ENCODE measurements at regions not wholly inside any gene's neighbourhood (a gene's known extent, or its start where the extent isn't known, plus 50 kb on each side); places are given as distances from the start of the nearest gene placed in this dataset.

GRCh38 chr3:76552653-76553052, 487.2 kb upstream of the ROBO2 start:
- no peaks in the 10 kb centered on the region for H3K36me3 ChIP-seq (ENCODE audit: low read depth)
- BruUV-seq (replicated peaks): no TSS peak
- POLR2A ChIA-PET (ENCODE audit: unreplicated experiment): no interaction called here
- CTCF ChIA-PET: no interaction called here
- no peak overlapping the region for H3K4me3 ChIP-seq
- no peaks in the 10 kb centered on the region for H3K27me3 ChIP-seq (ENCODE audit: insufficient read depth, low read depth)
- H2AFZ ChIP-seq: no peak overlapping the region
- H3K79me2 ChIP-seq (ENCODE audit: low read depth): no peaks in the 10 kb centered on the region
- H4K20me1 ChIP-seq (ENCODE audit: insufficient read depth): no peaks in the 10 kb centered on the region
- TF ChIP-seq CTCF (conservative IDR thresholded peaks at IDR 0.05) (no peak), EZH2 (IDR thresholded peaks at IDR 0.05; ENCODE audit: low read depth) (no peak)
- no peaks in the 10 kb centered on the region for H3F3A ChIP-seq (ENCODE audit: insufficient read depth, low read depth)
- no peak for DNase-seq
- H3K9me2 ChIP-seq (ENCODE audit: insufficient read depth): no peaks in the 10 kb centered on the region
- no peaks in the 10 kb centered on the region for H3K9me3 ChIP-seq (ENCODE audit: insufficient read depth, low read depth)
- intact Hi-C loops (cut with micrococcal nuclease; ENCODE audit: unreplicated experiment): no loop called here
- no peak overlapping the region for H3K4me2 ChIP-seq
- no peaks in the 10 kb centered on the region for H3K4me1 ChIP-seq (replicated peaks; ENCODE audit: insufficient read depth)
- no peak overlapping the region for H3K27ac ChIP-seq

- no peaks in the 10 kb centered on the region for H3K79me2 ChIP-seq (ENCODE audit: low read depth)
- intact Hi-C loops (cut with micrococcal nuclease; ENCODE audit: unreplicated experiment): no loop called here
Observed at GRCh38 chr3:76554707-76555106, 485.2 kb upstream of the ROBO2 start.

GRCh38 chr3:76561494-76562236, 478.2 kb upstream of the ROBO2 start:
- intact Hi-C loops (cut with micrococcal nuclease; ENCODE audit: unreplicated experiment): no loop called here
- TF ChIP-seq EZH2 (IDR thresholded peaks at IDR 0.05; ENCODE audit: low read depth): no peak
- TF ChIP-seq CTCF (conservative IDR thresholded peaks at IDR 0.05): no peak
- no peaks in the 10 kb centered on the region for H3K27me3 ChIP-seq (ENCODE audit: insufficient read depth, low read depth)
- ChIA-PET CTCF (no interaction called here), POLR2A (ENCODE audit: unreplicated experiment) (no interaction called here)
- BruUV-seq (replicated peaks): no TSS peak
- no peak for DNase-seq
- no peaks in the 10 kb centered on the region for H3K9me2 ChIP-seq (ENCODE audit: insufficient read depth)
- H3K9me3 ChIP-seq (ENCODE audit: insufficient read depth, low read depth): no peaks in the 10 kb centered on the region
- no peaks in the 10 kb centered on the region for H3K36me3 ChIP-seq (ENCODE audit: low read depth)
- H4K20me1 ChIP-seq (ENCODE audit: insufficient read depth): no peaks in the 10 kb centered on the region
- H3K4me3 ChIP-seq: no peak overlapping the region
- H3F3A ChIP-seq (ENCODE audit: insufficient read depth, low read depth): no peaks in the 10 kb centered on the region
- H3K4me2 ChIP-seq: no peak overlapping the region
- H3K4me1 ChIP-seq (replicated peaks; ENCODE audit: insufficient read depth): no peaks in the 10 kb centered on the region
- no peaks in the 10 kb centered on the region for H3K79me2 ChIP-seq (ENCODE audit: low read depth)
- H3K27ac ChIP-seq: no peak overlapping the region
- no peak overlapping the region for H2AFZ ChIP-seq

More at GRCh38 chr3:76554707-76555106, 485.2 kb upstream of the ROBO2 start:
- Histone ChIP-seq H3K27ac (no peak overlapping the region), H3K36me3 (ENCODE audit: low read depth) (no peaks in the 10 kb centered on the region), H3K4me3 (no peak overlapping the region), H3K9me2 (ENCODE audit: insufficient read depth) (no peaks in the 10 kb centered on the region), H3K9me3 (ENCODE audit: insufficient read depth, low read depth) (no peaks in the 10 kb centered on the region), H4K20me1 (ENCODE audit: insufficient read depth) (no peaks in the 10 kb centered on the region), H3F3A (ENCODE audit: insufficient read depth, low read depth) (no peaks in the 10 kb centered on the region), H3K27me3 (ENCODE audit: insufficient read depth, low read depth) (no peaks in the 10 kb centered on the region), H3K4me1 (replicated peaks; ENCODE audit: insufficient read depth) (no peaks in the 10 kb centered on the region), H2AFZ (no peak overlapping the region), H3K4me2 (no peak overlapping the region)
- no TSS peak for BruUV-seq (replicated peaks)
- ChIA-PET POLR2A (ENCODE audit: unreplicated experiment) (no interaction called here), CTCF (no interaction called here)
- TF ChIP-seq EZH2 (IDR thresholded peaks at IDR 0.05; ENCODE audit: low read depth): no peak
- TF ChIP-seq CTCF (conservative IDR thresholded peaks at IDR 0.05): no peak
- no peak for DNase-seq

All from PC-9 (cell line).